ENCODE measurements at regions not wholly inside any gene's neighbourhood (a gene's known extent, or its start where the extent isn't known, plus 50 kb on each side); places are given as distances from the start of the nearest gene placed in this dataset.

GRCh38 chr2:17445744-17446143, 72.5 kb downstream of the RAD51AP2 start:
- Mint-ChIP-seq H3K4me3 (no peak overlapping the region), H3K4me1 (no peaks in the 10 kb centered on the region), H3K27ac (no peak overlapping the region), H3K9me3 (ENCODE audit: insufficient read depth) (peaks cover 8% of the 10 kb centered on the region), H3K27me3 (peaks cover 7% of the 10 kb centered on the region)
- TF ChIP-seq EZH2 (IDR thresholded peaks at IDR 0.05; ENCODE audit: borderline replicate concordance, insufficient read depth, low read depth, low read length, poor library complexity, severe bottlenecking) (no peak), CTCF (IDR thresholded peaks at IDR 0.05) (no peak)
- Histone ChIP-seq H3K9me3 (ENCODE audit: control extremely low read depth in 1 of 3, control insufficient read depth in 2 of 3, insufficient read depth in 1 of 3, low read length in 2 of 3) (peaks cover 0 to 9% (median 2%) of the 10 kb centered on the region in 3 donors), H3K79me2 (ENCODE audit: control insufficient read depth, insufficient read depth, low read length) (no peaks in the 10 kb centered on the region), H3K4me2 (replicated peaks; ENCODE audit: low read depth, low read length, poor library complexity, severe bottlenecking) (no peak overlapping the region), H3K4me1 (ENCODE audit: control insufficient read depth in 2 of 2, insufficient read depth in 2 of 2, low read length in 2 of 2) (no peaks in the 10 kb centered on the region), H3K4me3 (ENCODE audit: control extremely low read depth in 1 of 5, extremely low read depth in 1 of 5, insufficient read depth in 1 of 5, low read depth in 2 of 5, low read length in 4 of 5) (no peak overlapping the region), H2AFZ (ENCODE audit: insufficient read depth, low read depth, low read length, poor library complexity, severe bottlenecking) (no peak overlapping the region), H3K9ac (ENCODE audit: low read length) (no peak overlapping the region), H3K36me3 (replicated peaks in 1 of 2; ENCODE audit: control extremely low read depth in 1 of 2, control insufficient read depth in 1 of 2, extremely low read depth in 1 of 2, insufficient read depth in 2 of 2, low read length in 1 of 2) (no peaks in the 10 kb centered on the region), H3K27me3 (replicated peaks in 1 of 4; ENCODE audit: control extremely low read depth in 1 of 4, control insufficient read depth in 3 of 4, insufficient read depth in 4 of 4, low read length in 3 of 4) (no peaks in the 10 kb centered on the region), H3K27ac (ENCODE audit: low read length in 2 of 2) (no peak overlapping the region), H4K20me1 (ENCODE audit: control insufficient read depth, insufficient read depth, low read length, poor library complexity, severe bottlenecking) (no peaks in the 10 kb centered on the region)
- DNase-seq = no peak
- WGBS (ENCODE audit: insufficient coverage) = 88% methylated on average over 1 of the region's 1 CpG
- intact Hi-C loops (cut with micrococcal nuclease) = no loop called here
- POLR2A ChIA-PET = no interaction called here
- CTCF ChIA-PET = no interaction called here
- ATAC-seq (ENCODE audit: low read depth) = no peak

- Histone ChIP-seq H3K36me3 (replicated peaks in 1 of 2; ENCODE audit: control extremely low read depth in 1 of 2, control insufficient read depth in 1 of 2, extremely low read depth in 1 of 2, insufficient read depth in 2 of 2, low read length in 1 of 2) (no peaks in the 10 kb centered on the region), H3K4me2 (replicated peaks; ENCODE audit: low read depth, low read length, poor library complexity, severe bottlenecking) (no peak overlapping the region), H2AFZ (ENCODE audit: insufficient read depth, low read depth, low read length, poor library complexity, severe bottlenecking) (no peak overlapping the region), H3K27ac (ENCODE audit: low read length in 2 of 2) (no peak overlapping the region), H3K9me3 (ENCODE audit: control extremely low read depth in 1 of 3, control insufficient read depth in 2 of 3, insufficient read depth in 1 of 3, low read length in 2 of 3) (peaks cover 0 to 9% (median 0%) of the 10 kb centered on the region in 3 donors), H3K27me3 (replicated peaks in 1 of 4; ENCODE audit: control extremely low read depth in 1 of 4, control insufficient read depth in 3 of 4, insufficient read depth in 4 of 4, low read length in 3 of 4) (no peaks in the 10 kb centered on the region), H3K79me2 (ENCODE audit: control insufficient read depth, insufficient read depth, low read length) (no peaks in the 10 kb centered on the region), H3K4me3 (ENCODE audit: control extremely low read depth in 1 of 5, extremely low read depth in 1 of 5, insufficient read depth in 1 of 5, low read depth in 2 of 5, low read length in 4 of 5) (no peak overlapping the region), H3K4me1 (ENCODE audit: control insufficient read depth in 2 of 2, insufficient read depth in 2 of 2, low read length in 2 of 2) (no peaks in the 10 kb centered on the region), H3K9ac (ENCODE audit: low read length) (no peak overlapping the region), H4K20me1 (ENCODE audit: control insufficient read depth, insufficient read depth, low read length, poor library complexity, severe bottlenecking) (no peaks in the 10 kb centered on the region)
- intact Hi-C loops (cut with micrococcal nuclease) = no loop called here
- 100% methylated on average over 2 of the region's 2 CpGs for WGBS (ENCODE audit: insufficient coverage)
- DNase-seq (no peak), ATAC-seq (ENCODE audit: low read depth) (no peak)
- CTCF ChIA-PET = no interaction called here
- peaks cover 16% of the 10 kb centered on the region for H3K27me3 Mint-ChIP-seq
- POLR2A ChIA-PET = no interaction called here
- no peak overlapping the region for H3K4me3 Mint-ChIP-seq
- H3K9me3 Mint-ChIP-seq (ENCODE audit: insufficient read depth) = no peaks in the 10 kb centered on the region
- TF ChIP-seq EZH2 (IDR thresholded peaks at IDR 0.05; ENCODE audit: borderline replicate concordance, insufficient read depth, low read depth, low read length, poor library complexity, severe bottlenecking) = no peak
- H3K4me1 Mint-ChIP-seq = no peaks in the 10 kb centered on the region
- H3K27ac Mint-ChIP-seq = no peak overlapping the region
These were observed 75.9 kb downstream of the RAD51AP2 start for GRCh38 chr2:17442334-17442733.
